H7 (cell line): ENCODE measurements at regions not wholly inside any gene's neighbourhood (a gene's known extent, or its start where the extent isn't known, plus 50 kb on each side); places are given as distances from the start of the nearest gene placed in this dataset.

ENCODE experiments used
- DNase-seq: peaks from one replicate; pipeline ENCODE4 v3.0.0; 2012
- H3K27me3 ChIP-seq: 2 replicates; pipeline ENCODE4 v1.6.0; 2011; ENCODE audit warnings: mild to moderate bottlenecking, low read length; ENCODE audit not compliant: control insufficient read depth, insufficient read depth
- H3K36me3 ChIP-seq: replicated peaks from 2 replicates; pipeline ENCODE4 v1.5.1; 2011; ENCODE audit warnings: low read length; ENCODE audit not compliant: control insufficient read depth, insufficient read depth
- H3K4me3 ChIP-seq: 2 replicates; pipeline ENCODE4 v1.5.1; 2011; ENCODE audit warnings: low read depth, mild to moderate bottlenecking, control low read depth, low read length, moderate library complexity; ENCODE audit not compliant: insufficient read depth

- no peaks in the 10 kb centered on the region for H3K27me3 ChIP-seq
- H3K36me3 ChIP-seq: no peaks in the 10 kb centered on the region
- no peak overlapping the region for H3K4me3 ChIP-seq
- no peak for DNase-seq
Measured at GRCh38 chr13:74931698-74932433, 550.1 kb downstream of the TBC1D4 start.

GRCh38 chr13:74930402-74931165, 551.4 kb downstream of the TBC1D4 start:
- Histone ChIP-seq H3K27me3 (no peaks in the 10 kb centered on the region), H3K4me3 (no peak overlapping the region), H3K36me3 (no peaks in the 10 kb centered on the region)
- no peak for DNase-seq

DNA sequence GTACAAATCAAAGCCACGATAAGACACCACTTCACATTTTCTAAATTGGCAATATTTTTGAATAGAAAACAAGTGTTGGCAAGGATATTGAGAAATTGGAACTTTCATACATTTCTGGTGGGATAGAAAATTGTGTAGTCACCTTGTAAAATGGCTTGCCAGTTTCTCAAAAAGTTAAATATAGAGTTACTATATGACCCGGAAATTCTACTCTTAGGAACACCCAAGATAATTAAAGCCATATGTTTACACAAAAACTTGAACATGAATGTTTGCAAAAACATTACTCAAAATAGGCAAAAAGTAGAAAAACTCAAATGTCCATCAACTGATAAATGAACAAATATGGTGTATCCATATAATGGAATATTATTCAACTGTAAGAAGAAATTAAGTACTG, 552.5 kb downstream of the TBC1D4 start:
- Histone ChIP-seq H3K4me3 (no peak overlapping the region), H3K36me3 (no peaks in the 10 kb centered on the region)
- DNase-seq: no peak

DNA sequence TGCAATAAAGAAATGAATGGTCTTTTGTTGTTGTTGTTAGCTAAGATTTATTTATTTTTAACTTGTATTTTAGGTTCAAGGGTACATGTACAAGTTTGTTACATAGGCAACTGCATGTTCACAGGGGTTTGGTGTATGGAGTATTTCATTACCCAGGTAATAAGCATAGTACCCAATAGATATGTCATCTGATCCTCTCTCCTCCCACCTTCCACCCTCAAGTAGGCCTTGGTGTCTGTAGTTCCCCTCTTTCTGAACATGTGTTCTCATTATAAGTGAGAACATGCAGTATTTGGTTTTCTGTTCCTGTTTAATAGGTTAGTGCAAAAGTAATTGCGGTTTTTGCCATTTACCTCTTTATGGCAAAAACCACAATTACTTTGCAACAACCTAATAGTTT, 554.1 kb downstream of the TBC1D4 start:
- Histone ChIP-seq H3K4me3 (no peak overlapping the region), H3K27me3 (no peaks in the 10 kb centered on the region), H3K36me3 (no peaks in the 10 kb centered on the region)
- DNase-seq: no peak

More for the DNA sequence above, 552.5 kb downstream of the TBC1D4 start:
- H3K27me3 ChIP-seq: no peaks in the 10 kb centered on the region

GRCh38 chr13:74922963-74923362, 559.0 kb downstream of the TBC1D4 start:
- no peak for DNase-seq
- Histone ChIP-seq H3K36me3 (no peaks in the 10 kb centered on the region), H3K27me3 (no peaks in the 10 kb centered on the region), H3K4me3 (no peak overlapping the region)

GRCh38 chr13:74921326-74921725, 560.6 kb downstream of the TBC1D4 start:
- Histone ChIP-seq H3K27me3 (no peaks in the 10 kb centered on the region), H3K36me3 (no peaks in the 10 kb centered on the region), H3K4me3 (no peak overlapping the region)
- no peak for DNase-seq

GRCh38 chr13:74920920-74921319, 561.0 kb downstream of the TBC1D4 start:
- H3K4me3 ChIP-seq: no peak overlapping the region
- no peaks in the 10 kb centered on the region for H3K27me3 ChIP-seq
- no peak for DNase-seq
- no peaks in the 10 kb centered on the region for H3K36me3 ChIP-seq

GRCh38 chr13:74920361-74920760, 561.6 kb downstream of the TBC1D4 start:
- Histone ChIP-seq H3K4me3 (no peak overlapping the region), H3K36me3 (no peaks in the 10 kb centered on the region), H3K27me3 (no peaks in the 10 kb centered on the region)
- DNase-seq: no peak

DNA sequence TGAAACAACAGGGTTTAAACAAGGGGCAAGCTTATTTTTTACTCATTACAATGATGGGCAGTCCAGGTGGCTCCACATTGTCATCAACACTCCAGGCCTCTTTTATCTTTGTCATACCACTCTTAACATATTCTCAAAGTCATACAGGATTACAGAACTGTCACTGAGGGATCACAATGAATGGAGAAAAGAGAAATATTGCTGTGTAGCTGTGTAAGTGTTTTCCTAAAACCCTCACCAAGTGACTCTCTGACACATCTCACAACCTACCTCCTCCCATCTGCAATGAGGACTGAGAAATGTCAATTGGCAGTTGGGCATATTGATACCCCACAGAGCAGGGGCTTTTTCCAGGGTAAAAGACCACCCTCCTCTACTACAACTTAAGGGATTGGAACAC, 562.1 kb downstream of the TBC1D4 start:
- no peak for DNase-seq
- Histone ChIP-seq H3K4me3 (no peak overlapping the region), H3K27me3 (no peaks in the 10 kb centered on the region), H3K36me3 (no peaks in the 10 kb centered on the region)

DNA sequence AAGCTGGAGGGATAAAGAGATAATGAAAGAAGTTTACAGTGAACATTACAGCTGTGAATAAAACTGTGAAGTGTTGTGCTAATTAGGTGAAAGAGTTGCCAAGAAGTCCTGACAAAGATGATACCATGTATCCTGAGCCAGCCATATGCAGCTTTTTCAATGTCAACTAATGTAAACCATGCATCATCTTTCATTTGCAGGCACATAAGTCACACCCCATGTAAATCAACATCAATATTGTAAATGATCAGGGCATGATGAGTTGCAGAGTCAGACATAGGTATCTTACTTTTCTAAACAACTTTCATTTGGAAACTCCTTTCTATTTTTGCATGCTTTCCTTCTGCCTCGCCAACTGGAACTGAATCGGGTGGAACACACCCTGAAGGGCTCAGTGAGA, 569.1 kb downstream of the TBC1D4 start:
- no peaks in the 10 kb centered on the region for H3K36me3 ChIP-seq
- no peak for DNase-seq
- no peaks in the 10 kb centered on the region for H3K27me3 ChIP-seq
- H3K4me3 ChIP-seq: no peak overlapping the region

DNA sequence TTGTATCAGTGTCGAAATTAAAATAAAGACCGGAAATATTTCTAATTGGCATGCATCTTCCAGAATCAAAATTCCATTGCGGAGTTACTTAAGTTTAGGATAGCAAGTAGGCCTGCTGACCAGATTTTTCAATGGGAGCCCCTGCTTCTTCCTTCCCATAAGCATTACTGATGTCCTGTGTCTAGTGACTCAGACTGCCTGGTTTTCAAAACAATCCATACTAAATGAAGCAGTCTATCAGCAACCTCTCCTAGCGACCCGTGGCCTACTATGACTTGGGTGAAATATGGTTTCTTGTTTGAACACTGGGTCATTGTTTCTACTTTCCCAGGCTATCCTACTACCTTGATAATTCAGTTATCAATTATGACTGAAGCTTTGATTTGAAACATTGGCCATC, 571.6 kb downstream of the TBC1D4 start:
- DNase-seq: no peak
- Histone ChIP-seq H3K36me3 (no peaks in the 10 kb centered on the region), H3K27me3 (no peaks in the 10 kb centered on the region), H3K4me3 (no peak overlapping the region)

- no peaks in the 10 kb centered on the region for H3K27me3 ChIP-seq
- DNase-seq: no peak
- H3K36me3 ChIP-seq: no peaks in the 10 kb centered on the region
- no peak overlapping the region for H3K4me3 ChIP-seq
Measured at GRCh38 chr13:74907788-74908187, 574.2 kb downstream of the TBC1D4 start.

GRCh38 chr13:74904556-74904955, 577.4 kb downstream of the TBC1D4 start:
- H3K27me3 ChIP-seq: no peaks in the 10 kb centered on the region
- no peak overlapping the region for H3K4me3 ChIP-seq
- no peak for DNase-seq
- H3K36me3 ChIP-seq: no peaks in the 10 kb centered on the region

DNA sequence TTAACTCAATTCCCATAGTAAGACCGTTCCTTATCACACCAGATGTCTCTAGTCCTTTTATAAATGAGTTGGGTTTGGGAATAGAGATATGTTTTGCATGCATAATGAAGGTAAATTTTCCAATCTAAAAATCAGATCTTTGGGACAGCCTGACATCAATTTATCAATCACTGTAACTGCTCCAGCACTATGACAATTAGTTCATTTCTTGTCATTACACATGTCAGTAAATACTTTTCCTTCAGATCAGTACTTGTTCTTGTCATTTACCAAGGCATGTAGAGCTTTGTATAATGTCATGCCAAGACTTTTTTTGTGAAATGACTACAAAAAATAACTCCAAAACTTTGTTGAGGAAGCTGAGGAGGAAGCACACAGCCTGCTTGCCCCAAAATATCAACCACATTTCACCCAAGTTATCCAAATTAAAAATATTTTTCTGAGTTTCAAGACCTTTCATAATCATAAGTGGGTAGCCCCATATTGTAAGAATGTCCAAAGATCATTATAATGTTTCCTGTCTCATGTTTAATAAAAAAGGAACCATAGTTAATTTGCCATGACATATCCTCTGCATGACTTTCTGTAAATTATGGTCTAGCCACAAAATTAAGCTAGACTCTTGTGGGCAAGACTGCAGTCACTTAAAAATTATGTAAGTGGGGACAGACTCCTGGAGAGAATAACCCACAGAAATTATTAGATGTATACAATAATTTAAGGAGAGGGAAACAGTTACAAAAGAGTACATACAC, 586.8 kb downstream of the TBC1D4 start:
- no peaks in the 10 kb centered on the region for H3K27me3 ChIP-seq
- H3K4me3 ChIP-seq: no peak overlapping the region
- no peaks in the 10 kb centered on the region for H3K36me3 ChIP-seq
- no peak for DNase-seq

GRCh38 chr13:74892096-74892495, 589.9 kb downstream of the TBC1D4 start:
- DNase-seq: no peak
- no peaks in the 10 kb centered on the region for H3K36me3 ChIP-seq
- no peak overlapping the region for H3K4me3 ChIP-seq
- H3K27me3 ChIP-seq: no peaks in the 10 kb centered on the region
